GM13976 (cell line): ENCODE measurements at regions not wholly inside any gene's neighbourhood (a gene's known extent, or its start where the extent isn't known, plus 50 kb on each side); places are given as distances from the start of the nearest gene placed in this dataset.

Source experiments
- DNase-seq: peaks from one replicate; pipeline ENCODE4 v3.0.0; 2012; ENCODE audit warnings: low spot score
- CTCF ChIP-seq: IDR thresholded peaks from 2 replicates; pipeline ENCODE4 v1.5.1; 2012; ENCODE audit warnings: borderline replicate concordance, mild to moderate bottlenecking; ENCODE audit not compliant: insufficient read depth; ENCODE audit errors: extremely low read depth, missing control alignments, control extremely low read depth
- in situ Hi-C: fragments of 300-500 bp; cut with MboI; formaldehyde crosslinking; loops from one replicate; pipeline ENCODE4 v1.12.0; 2022; ENCODE audit warnings: low sequenced_read_pairs, mixed read lengths, inconsistent platforms; ENCODE audit not compliant: unreplicated experiment

- no peak for TF ChIP-seq CTCF
- in situ Hi-C loops, result no loop called here
- DNase-seq, result no peak
Observed at GRCh38 chr18:41501848-41502247, 453.2 kb upstream of the PIK3C3 start.

- in situ Hi-C loops, result no loop called here
- no peak for DNase-seq
- no peak for TF ChIP-seq CTCF
Observed at GRCh38 chr18:41499345-41499744, 455.7 kb upstream of the PIK3C3 start.

GRCh38 chr18:41490861-41491260 lies 464.2 kb upstream of the PIK3C3 start:
- TF ChIP-seq CTCF, result no peak

GRCh38 chr18:41486575-41486974 lies 468.5 kb upstream of the PIK3C3 start:
- no peak for TF ChIP-seq CTCF
- in situ Hi-C loops, result no loop called here
- DNase-seq, result no peak

More at GRCh38 chr18:41490861-41491260, 464.2 kb upstream of the PIK3C3 start:
- in situ Hi-C loops, result no loop called here
- DNase-seq, result no peak

GRCh38 chr18:41484069-41484468 lies 471.0 kb upstream of the PIK3C3 start:
- no peak for DNase-seq
- in situ Hi-C loops, result no loop called here
- TF ChIP-seq CTCF, result no peak

GRCh38 chr18:41482501-41482900 lies 472.5 kb upstream of the PIK3C3 start:
- in situ Hi-C loops, result no loop called here
- no peak for DNase-seq
- TF ChIP-seq CTCF, result no peak

GRCh38 chr18:41466436-41467160 lies 488.4 kb upstream of the PIK3C3 start:
- no peak for TF ChIP-seq CTCF
- in situ Hi-C loops, result no loop called here
- no peak for DNase-seq
